NCI-H2196 (cell line): ENCODE measurements at regions not wholly inside any gene's neighbourhood (a gene's known extent, or its start where the extent isn't known, plus 50 kb on each side); places are given as distances from the start of the nearest gene placed in this dataset.
"Not testable (repeated sequence)": the region's sequence is repeated elsewhere in the genome, so short reads cannot be mapped to it uniquely, and the experiment has no call there.

Source experiments
- DNase-seq: peaks from one replicate; lab custom pipeline; 2025; ENCODE audit not compliant: unreplicated experiment; lab: John Stamatoyannopoulos, UW

DNA sequence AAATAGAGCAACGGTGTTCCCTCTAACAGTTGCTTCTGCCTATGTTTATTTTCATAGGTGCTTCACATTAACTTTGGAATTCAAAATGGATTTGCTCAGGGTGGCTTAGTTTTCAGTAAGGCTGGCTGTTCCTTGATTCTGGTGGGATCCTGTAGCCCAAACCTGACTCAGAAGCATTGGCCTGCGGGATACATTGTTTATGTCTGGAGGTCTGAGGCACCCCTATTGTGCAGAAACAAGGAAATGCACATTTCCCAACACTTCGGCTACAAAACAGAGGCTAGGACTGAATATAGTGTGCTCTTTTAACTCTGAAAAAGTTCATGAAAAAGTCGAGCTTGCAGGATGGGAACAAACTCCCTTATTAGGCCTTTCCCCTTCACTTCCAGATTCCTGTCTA lies 133.8 kb upstream of the F3 start:
- DNase-seq: no peak

DNA sequence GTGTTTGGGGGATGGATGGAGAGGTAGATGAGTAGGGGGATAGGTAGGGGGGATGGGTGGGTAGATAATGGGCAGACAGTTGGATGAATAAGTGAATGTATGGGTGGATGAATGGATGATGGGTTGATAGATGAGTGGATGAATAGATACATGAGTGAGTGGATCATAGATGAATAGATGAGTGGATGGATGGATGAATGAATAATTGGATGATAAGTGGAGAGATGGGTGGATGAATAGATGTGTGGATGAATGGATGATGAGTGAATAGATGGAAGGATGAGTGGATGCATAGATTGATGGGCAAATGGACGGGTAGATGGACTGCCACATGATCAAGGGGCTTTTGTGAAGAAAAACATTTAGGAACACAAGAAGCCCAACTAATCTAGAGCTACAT lies 133.3 kb upstream of the F3 start:
- DNase-seq: no peak

DNA sequence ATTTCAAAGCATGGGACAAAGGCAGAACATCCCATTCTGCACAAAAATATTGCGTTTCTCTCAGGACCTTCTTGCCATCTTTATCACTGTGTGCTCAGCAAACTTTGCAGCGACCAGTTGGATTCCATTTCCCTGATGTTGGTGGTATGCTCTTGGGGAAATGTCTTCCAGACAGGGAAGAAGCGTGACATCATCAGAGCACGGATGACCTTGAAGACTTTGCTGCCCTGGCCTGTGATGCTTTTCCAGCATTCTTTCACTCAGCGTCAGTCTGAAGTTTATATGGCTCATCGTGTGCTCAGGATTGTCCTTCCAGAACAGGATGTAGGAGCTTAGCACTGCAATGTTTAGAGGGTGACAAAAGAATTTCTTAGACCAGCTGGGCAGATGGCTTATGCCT lies 131.4 kb upstream of the F3 start:
- no peak for DNase-seq

DNA sequence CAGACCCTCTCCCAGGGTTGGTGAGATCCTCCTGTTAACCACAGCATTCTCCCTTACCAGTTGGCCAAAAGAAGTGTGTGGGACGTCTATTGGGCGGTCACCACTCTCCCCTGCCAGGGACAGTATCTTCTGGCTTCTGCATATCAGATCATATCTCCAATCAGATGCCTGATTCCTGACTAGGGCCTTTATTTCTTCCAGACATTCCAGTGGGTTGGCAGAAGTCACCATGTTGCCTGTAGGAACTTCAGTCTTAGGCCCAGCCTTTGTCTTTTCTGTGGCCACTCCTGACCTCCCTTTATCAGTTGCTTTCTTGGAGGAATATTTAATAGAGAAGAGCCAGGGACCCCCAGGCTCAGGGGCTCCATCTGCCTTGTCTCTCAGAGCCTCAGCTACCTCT lies 130.4 kb upstream of the F3 start:
- DNase-seq: no peak

DNA sequence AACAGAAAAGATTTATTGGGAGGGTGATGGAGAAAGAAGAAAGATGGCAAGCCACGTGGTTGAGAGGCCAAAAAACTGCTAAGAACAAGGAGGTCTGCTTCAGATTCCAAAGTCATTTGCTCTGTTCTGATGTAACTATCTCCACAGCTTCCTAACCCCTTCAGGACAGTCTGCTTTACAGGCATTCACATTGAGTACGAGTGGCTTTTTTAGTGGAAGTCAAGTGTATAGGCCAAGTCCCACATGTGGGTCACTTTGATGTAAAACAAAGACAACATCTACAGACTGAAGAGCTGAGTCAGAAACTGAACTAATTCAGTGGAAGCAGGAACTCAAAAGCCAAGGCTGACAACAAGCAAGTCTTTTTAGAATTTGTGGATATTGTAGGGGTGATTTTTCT lies 128.7 kb upstream of the F3 start:
- DNase-seq: no peak

DNA sequence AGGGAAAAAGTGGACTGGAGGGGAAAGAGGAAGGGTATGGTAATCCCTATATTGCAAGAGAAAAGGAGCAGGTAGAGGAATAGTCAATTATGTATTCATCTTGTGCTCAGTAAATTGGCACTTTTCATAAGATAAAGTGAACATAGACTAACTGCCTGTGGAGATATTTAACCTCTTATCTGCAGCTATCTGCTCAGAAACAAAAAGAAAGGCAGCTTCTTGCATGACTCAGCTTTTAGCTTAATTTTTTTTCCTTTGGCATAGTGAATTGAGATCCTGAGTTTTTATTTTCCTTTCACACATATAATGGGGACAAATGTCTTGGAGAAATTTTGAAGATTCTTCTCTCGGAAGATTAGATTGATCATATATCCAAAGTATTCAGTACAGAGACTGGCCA lies 127.6 kb upstream of the F3 start:
- DNase-seq: no peak

DNA sequence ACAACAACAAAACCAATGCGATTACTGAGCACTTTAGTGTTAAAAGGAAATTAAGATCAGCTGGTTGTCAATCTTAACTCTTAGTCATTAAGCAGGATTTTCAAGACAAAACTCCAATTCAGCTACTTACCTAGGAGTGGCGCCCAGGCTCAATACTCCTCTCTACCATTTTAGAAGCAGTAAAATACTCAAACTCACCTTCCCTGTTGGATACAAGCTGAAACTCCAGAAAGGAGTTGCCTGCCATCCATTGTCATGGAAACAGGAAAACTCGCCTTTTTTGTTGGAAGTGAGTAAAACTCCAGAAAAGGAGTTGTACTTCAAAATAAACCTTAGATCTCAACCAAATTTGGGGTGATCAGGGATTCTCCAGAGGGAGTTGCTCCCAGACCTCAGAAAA lies 127.0 kb upstream of the F3 start:
- DNase-seq: no peak

DNA sequence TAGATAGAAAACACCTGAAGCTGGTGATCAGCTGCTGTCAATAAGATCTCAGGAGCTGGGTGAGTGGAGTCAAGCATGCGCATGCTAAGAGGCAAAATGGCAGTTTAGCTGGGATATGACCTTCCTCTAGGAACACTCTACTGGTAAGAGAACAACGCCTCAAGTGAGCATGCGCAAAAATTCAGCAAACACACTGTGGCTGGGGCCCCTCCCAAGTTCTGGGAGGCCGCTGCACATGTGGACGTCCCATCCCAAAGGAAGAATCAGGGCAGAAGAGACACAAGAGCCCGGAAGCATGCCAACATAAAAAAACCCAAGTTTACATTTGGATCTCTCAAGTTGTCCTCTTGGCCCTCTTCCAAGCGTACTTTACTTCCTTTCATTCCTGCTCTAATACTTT lies 126.3 kb upstream of the F3 start:
- no peak for DNase-seq

DNA sequence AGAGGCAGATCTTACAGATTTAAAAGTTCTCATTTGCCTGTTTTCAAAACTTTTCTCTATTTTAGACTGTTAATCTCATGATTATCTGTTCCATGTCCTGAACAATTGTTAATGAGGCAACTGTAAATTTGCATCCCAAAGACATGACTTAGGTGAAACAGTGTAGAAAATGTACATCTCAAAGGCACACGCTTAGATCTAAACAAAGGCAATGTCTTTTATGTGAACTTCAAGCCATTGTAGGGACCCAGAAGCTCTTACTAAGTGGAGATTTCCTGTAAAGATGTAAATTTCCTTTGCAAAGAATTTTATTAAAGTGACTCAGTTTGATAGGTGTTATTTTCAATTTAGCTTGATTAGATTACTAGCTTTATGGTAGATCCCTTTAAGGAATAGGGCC lies 125.2 kb upstream of the F3 start:
- DNase-seq: no peak

DNA sequence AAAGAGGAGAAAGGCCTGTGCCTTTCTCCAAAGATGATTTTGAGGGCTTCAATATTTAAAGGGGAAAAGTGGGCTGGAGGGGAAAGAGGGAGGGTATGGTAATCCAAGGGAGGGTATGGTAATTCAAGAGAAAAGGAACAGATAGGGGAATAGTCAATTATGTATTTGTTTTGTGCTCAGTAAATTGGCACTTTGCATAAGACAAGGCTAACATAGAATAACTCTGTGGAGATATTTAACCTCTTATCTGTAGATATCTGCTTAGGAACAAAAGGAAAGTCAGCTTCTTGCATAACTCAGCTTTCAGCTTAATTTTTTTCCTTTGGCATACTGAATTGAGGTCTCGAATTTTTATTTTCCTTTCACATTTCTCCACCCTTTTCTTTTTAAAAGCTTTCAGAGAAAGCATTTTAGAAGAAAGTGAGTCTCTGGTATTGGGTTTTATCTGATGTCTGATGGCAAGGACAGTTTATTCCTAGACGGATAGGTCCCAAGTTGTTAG lies 119.9 kb upstream of the F3 start:
- DNase-seq: no peak

DNA sequence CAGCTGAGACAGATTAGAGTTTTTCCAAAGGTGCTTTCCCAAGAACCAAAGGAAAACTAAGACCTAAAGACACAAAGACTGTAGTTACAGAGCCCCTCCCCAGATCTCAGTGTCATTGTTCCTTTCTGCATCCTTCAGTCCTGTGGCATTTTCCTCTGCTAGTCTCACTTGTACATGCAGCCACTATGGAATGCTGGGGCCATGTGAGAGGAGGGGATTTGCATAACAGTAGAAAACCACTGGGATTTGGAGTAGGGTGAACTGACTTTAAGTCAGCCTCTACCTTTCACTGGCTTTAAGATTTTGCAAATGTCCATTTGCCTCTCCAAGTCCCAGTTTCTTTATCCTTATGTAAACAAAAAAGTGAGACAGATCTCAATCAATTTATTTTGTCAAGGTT lies 119.4 kb upstream of the F3 start:
- DNase-seq: no peak

DNA sequence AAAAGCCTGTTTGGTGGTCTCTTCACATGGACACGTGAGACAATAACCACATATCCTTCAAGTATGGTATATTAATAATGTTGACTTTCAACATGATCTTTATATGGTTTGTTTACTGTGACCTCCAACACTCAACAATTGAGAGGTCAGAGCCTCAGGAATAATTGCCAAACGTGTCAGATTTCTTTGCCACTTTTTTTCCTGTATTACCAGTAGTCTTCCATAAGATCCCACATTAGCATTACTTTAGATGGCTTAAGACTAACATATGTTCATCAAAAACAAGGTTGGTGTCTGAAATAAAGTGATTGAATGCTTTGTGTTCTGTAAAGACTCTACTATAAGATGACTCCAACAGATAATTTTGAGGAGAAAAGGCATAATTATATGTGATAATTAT lies 118.7 kb upstream of the F3 start:
- no peak for DNase-seq

DNA sequence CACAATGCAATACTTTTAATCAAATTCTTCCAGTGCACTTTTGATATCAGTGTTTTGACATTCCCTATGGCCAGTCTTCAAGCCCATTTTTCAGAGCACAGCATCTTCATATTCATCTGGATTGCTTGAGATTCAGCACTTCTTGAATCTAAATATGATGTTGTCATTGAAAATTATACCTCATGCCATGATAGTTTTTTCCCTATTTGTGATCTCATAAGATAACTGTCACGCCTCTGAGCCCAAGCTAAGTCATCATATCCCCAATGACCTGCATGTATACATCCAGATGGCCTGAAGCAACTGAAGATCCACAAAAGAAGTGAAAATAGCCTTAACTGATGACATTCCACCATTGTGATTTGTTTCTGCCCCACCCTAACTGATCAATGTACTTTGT lies 117.6 kb upstream of the F3 start:
- DNase-seq: not testable (repeated sequence)

DNA sequence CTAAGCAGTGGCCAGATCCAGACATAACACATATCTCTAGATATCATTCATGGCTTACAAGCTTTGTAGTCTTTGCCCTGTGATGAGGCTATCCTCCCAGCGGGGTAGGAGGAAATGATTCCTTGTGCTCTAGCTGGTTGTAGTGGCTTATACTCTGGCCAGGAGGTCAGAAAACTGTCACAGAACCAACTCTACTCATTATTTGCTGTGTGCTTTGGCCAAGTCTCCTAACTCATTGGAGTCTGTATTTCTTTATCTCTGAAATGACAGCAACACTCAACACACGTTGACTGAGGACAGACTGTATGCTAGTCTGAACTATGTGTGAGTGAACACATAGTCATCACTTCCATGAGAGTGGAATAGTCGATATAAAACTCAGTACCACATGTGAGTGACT lies 116.7 kb upstream of the F3 start:
- no peak for DNase-seq

DNA sequence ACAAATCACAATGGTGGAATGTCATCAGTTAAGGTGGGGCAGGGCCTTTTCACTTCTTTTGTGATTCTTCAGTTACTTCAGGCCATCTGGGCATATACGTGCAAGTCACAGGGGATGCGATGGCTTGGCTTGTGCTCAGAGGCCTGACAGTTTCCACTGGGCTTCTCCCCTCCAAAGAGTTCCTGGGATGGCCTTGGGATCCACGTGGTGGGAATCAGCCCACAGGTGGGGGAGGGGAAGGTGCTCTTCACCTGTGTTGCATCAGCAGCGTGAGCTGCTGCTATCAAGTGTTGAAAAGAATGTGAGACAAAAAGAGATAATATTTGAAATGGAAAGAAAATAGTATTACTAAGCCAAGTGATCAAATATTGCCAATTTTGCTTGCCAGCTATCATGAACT lies 116.2 kb upstream of the F3 start:
- DNase-seq: not testable (repeated sequence)

DNA sequence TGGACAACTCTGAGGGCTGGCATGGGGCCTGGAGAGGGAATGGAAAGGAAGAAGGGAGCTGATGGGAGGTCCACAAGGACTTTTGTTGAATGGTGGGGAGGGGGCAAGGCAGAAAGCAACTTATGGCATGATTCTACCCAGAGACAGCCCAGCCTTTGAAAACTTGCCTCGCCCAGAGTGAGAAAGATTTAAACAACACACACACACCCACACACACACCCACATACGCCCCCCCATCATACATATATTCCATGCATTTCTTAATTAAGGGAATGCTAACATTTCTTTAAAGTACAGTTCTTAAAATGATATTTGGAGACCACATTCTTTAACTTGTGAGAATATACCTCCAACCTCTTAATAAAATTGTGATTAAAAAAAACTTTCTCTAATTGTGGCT lies 115.4 kb upstream of the F3 start:
- DNase-seq: no peak

DNA sequence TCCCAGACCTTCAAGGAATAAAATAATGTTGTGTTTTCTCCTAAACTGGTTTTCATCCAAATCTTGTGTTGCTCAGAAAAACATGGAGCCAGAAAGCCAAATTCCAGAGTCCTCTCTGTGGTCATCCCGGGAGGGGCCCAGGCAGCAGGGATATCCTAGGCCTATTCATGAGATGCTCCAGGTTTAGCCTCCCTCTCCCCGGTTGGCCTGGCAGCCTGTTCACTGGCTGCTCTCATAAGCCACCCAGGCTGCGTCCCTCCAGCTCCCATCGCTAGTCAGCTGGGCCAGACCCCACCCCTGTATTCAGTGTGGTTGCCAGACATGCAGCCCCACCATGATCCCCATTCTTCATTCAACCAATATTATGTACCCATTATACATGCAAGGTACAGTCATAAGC lies 113.4 kb upstream of the F3 start:
- no peak for DNase-seq

DNA sequence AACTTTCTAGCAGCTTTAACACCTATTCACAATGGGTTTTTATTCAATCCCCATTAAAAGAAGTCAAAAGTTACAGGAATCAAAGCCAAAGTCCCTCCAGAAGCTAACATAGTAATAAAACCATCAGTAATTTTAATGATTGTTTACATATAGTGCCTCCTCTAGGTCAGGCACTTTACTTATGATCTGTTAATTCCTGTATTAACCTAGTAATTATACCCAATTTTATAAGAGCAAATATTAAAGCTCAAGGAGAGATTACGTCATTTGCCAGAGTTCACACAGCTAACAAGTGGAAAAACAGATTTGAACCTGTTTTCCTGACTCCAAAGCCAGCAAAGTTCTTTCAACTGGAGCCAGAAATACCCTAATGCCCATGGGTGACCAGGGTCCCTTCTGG lies 112.9 kb upstream of the F3 start:
- no peak for DNase-seq

DNA sequence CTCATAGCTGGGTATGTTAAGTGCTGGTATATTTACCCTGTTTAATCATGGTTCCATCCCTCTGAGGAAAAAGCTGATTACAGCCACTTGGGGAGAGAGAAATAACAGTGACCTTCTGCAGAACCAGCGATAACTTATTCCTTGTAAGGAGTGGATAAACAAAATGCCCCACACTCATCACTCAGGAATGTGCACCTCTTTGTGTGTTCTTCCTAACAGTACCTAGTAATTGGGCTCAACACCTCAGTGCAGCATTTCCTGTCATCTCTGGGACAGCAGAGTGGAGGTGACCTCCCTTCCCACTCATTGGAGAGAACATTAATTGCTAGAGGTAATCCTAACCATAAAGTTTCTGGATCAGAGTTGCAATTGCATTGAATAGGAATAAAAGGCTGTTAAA lies 112.5 kb upstream of the F3 start:
- no peak for DNase-seq

DNA sequence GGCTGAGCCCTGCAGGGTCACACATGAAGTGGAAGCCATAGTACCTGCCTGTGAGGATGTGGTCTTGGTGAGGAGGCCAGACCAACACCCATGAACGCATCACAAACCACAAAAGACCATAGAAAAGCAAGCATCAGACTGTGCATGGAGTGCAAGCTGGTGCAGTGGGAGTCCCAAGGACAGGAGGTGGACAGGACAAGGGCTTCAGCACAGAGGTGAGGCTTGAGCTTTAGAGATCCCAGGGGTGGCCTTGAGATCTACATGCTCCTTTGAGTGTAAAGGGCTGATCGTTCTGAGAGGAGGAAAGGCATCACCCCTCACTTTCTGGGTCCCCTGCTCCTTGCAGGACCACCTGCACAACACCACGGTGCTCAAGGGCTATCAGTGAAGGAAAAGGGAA lies 111.9 kb upstream of the F3 start:
- DNase-seq: no peak

DNA sequence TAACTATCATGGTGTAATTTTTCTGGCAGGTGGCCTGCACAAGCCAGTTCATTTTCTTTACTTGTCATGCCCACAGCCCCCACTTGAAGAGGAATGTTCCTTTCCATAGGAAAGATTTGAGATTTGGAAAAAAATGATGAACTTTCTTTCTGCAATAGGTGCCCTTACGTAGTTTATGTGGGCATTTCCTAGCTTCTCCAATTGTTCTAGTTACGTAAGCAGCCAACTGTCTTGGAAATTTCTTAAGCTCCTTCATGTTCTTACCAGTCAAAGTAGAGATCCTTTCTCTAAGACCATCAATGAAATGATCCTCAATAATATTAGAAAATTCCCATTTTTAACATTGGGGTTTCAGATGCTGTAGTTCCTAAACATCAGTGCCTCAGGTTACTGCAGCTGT lies 109.5 kb upstream of the F3 start:
- DNase-seq: no peak

DNA sequence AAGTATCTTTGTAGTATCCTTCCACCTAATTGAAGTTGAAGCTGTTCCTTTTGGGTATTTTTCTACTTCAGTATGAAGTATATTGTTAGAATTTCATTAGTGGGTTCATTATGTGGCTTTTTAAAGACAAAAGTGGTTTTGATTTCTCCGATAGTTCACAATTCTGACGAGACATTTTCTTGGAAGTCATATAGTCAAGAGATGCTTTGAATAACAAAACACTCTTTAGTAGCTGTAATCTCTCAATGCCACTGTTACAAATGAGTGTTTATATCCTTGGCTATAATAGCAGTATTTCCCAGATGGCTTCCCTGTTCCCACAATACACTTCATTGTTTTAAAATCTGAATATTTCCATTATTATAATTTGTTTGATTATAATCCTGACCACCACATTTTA lies 108.7 kb upstream of the F3 start:
- DNase-seq: no peak

DNA sequence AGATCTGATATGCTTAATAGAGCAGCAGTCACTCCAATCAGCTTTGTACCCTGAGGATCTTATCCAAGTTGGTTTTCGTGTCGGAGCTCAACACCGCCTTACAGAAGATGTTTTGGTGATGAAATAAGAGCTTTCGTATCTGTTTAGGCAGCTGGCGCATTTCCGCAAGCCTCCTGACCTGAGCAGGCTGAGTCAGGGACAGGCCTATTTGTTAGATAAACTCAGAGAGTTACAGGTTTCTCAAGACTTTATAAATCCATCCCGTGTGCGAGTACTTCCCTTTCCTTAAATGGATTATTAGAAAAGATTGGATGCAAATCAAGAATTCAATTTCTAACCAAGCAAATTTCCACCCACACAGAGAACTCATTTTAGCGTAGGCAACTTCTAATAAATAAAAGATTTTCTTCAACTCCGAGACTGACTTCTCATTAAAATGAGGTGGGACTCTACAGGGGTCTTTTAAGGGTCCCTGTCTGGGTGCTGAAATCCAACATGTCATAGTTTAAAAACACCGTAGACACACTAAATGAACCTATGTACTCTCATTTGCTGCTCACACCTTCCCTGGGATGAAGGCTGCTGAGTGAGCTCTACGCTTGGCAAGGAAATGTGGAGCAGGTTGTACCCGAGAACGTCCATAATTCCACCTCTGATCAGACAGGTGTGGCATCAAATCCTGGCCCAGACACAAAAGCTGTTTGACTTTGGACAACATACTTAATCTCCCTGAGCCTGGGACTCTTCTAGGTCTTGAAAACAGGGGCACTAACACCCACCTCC lies 106.9 kb upstream of the F3 start:
- no peak for DNase-seq
